ENCODE measurements at regions not wholly inside any gene's neighbourhood (a gene's known extent, or its start where the extent isn't known, plus 50 kb on each side); places are given as distances from the start of the nearest gene placed in this dataset.

DNA sequence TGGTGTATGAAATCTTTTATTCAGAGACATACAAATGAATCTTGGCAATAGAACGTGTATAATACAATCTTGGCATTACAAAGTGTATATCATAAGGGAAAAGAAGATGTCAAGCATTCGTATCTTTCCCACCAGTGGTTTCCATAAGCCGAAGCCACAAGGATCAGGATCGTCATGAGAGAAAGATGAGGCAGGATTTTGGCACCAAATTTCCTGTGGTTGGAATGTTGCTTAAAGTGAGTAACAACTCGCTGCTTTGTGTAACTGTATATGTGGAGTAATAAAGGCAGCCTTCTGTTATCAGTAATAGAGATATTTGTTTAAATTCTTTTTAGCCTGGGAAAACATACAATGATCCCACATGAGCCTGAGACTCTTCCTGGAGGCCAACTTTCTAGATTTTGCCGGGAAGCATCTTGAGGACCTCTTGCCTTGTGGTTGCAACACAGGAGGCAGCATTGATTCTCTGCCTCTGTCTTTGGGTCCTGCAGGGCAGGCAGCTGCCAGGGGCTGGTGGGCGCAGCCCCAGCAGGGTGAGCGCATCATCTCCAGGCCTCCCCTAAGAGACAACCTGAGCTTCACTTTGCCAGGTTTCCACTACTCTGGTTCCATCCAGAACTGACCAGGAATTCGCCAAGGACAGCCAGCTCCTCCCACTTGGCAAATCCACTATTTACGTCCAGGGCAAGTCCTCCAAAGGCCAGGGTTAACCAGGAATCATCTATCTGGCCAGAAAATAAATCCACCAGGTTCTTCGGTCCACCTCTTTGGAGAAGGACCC, 230.9 kb upstream of the SULF2 start:
- no peak for DNase-seq (ENCODE audit: low read depth)

GRCh38 chr20:48015141-48015910, 230.0 kb upstream of the SULF2 start:
- no peak for DNase-seq (ENCODE audit: low read depth)

- no peak for DNase-seq (ENCODE audit: low read depth)
Observed at GRCh38 chr20:48012401-48012974, 227.2 kb upstream of the SULF2 start.

DNA sequence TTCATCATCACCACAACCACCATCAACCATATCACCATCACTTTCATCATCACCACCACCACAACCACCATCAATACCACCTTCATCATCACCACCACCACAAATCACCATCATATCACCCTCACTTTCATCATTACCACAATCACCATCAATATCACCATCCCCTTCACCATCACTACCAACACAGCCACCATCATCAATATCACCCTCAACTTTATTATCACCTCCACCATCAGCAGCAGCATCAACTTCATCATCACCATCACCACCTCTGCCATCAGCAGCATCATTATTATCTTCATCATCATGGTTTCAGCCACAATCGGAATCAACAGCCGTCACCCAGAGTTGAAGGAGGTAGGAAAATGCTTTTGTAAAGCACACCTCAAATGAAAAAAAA, 225.7 kb upstream of the SULF2 start:
- DNase-seq (ENCODE audit: low read depth) = no peak

DNA sequence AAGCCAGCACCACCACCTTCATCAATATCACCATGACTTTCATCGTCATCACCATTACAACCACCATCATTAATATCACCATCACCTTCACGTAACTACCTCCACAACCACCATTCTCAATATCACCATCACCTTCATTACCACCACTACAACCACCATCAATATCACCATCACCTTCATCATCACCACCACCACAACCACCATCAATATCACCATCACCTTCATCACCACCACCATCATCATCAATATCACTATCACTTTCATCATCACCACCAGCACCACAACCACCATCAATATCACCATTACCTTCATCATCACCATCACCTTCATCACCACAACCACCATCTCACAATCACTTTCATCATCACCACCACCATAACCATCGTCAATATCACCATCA, 225.3 kb upstream of the SULF2 start:
- DNase-seq (ENCODE audit: low read depth) = no peak

DNA sequence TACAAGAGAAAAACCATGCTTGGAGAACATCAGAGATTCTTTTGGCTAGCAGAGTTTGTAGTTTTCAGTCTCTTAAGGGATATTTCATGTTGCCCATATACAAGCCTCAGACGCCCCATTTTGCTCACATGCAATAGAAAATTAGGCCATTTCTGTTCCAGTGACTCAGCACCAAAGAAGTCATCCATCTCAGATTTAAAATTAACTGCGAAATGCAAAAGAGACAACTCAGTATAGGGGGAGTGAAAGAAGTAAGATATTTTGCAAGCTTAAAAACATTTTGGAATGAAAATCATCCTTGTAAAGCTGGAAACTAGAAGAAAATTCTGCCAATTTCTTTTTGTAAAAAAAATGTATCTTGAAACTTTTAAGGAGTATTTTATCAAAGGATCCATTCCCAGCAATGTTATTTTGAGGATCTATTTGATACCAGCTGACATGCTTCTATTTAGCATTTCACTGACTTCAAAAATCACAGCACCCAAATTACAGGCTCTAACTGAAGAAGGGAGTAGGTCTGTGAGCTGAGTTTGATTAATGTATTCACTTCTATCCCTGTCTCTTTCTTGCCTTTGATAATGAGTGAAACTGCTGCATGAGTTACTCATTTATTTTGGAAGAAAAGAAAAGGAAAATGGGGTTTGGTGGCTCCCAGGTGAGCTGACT, 223.7 kb upstream of the SULF2 start:
- no peak for DNase-seq (ENCODE audit: low read depth)

- no peak for DNase-seq (ENCODE audit: low read depth)
Observed at GRCh38 chr20:48007351-48007750, 222.1 kb upstream of the SULF2 start.

- no peak for DNase-seq (ENCODE audit: low read depth)
Observed at GRCh38 chr20:48006036-48006833, 221.0 kb upstream of the SULF2 start.

- DNase-seq (ENCODE audit: low read depth) = no peak
Observed at GRCh38 chr20:48003021-48003420, 217.7 kb upstream of the SULF2 start.

GRCh38 chr20:48002517-48002970, 217.3 kb upstream of the SULF2 start:
- DNase-seq (ENCODE audit: low read depth) = no peak

- no peak for DNase-seq (ENCODE audit: low read depth)
Observed at GRCh38 chr20:47999166-47999565, 213.9 kb upstream of the SULF2 start.

DNA sequence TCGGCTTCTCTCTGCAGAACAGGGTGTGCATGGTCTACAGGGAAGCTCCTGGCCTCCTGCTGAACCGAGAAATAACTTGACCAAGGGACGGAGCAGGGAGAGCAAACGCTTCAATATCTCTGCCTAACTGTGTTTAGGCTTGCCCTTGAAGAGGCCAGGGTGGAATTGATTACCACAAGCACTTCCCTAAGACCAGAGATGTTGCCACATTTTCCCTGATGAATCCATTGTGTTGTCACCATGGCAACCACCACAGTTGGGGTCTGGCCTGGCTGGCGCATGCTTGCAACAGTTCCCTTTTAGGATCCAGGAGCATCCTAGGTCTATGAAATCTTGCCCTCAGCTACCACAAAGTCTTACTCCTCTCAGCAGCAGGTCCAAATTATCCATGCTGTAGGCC, 213.5 kb upstream of the SULF2 start:
- no peak for DNase-seq (ENCODE audit: low read depth)

DNA sequence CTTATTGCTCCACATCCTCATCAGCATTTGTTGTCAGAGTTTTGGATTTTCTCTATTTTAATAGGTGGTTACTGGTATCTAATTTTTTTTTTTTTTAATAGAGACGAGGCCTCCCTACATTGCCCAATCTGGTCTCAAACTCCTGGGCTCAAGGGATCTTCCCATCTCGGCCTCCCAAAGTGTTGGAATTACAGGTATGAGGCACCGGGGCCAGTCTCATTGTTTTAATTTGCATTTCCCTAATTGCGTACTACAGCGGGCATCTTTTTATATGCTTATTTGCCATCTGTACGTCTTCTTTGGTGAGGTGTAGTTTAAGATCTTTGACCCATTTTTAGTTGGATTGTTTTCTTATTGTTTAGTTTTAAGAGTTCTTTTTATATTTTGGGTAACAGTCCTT, 210.4 kb upstream of the SULF2 start:
- DNase-seq (ENCODE audit: low read depth) = no peak

GRCh38 chr20:47993817-47994216, 208.5 kb upstream of the SULF2 start:
- DNase-seq (ENCODE audit: low read depth) = no peak

- no peak for DNase-seq (ENCODE audit: low read depth)
Observed at GRCh38 chr20:47993035-47993755, 207.9 kb upstream of the SULF2 start.

- no peak for DNase-seq (ENCODE audit: low read depth)
Observed at GRCh38 chr20:47991875-47992488, 206.7 kb upstream of the SULF2 start.

- DNase-seq (ENCODE audit: low read depth) = no peak
Observed at GRCh38 chr20:47990507-47991150, 205.3 kb upstream of the SULF2 start.

GRCh38 chr20:47989957-47990356, 204.7 kb upstream of the SULF2 start:
- DNase-seq (ENCODE audit: low read depth) = no peak

GRCh38 chr20:47988676-47989075, 203.4 kb upstream of the SULF2 start:
- no peak for DNase-seq (ENCODE audit: low read depth)

Data from activated T-cell treated with anti-CD3 and anti-CD28 coated beads for 48 hours (primary cell).